SH-SY5Y (cell line): ENCODE measurements at regions not wholly inside any gene's neighbourhood (a gene's known extent, or its start where the extent isn't known, plus 50 kb on each side); places are given as distances from the start of the nearest gene placed in this dataset.

ENCODE experiments used
- GATA2 ChIP-seq: IDR thresholded peaks from 2 replicates; pipeline ENCODE4 v1.6.1; 2011; ENCODE audit warnings: mild to moderate bottlenecking, low read depth, low read length
- GATA3 ChIP-seq: IDR thresholded peaks from 2 replicates; pipeline ENCODE4 v1.6.1; 2011; ENCODE audit warnings: low read depth, mild to moderate bottlenecking, low read length, moderate library complexity

- TF ChIP-seq GATA2 (no peak), GATA3 (no peak)
Measured at GRCh38 chr5:154628685-154629084, 126.5 kb upstream of the LARP1 start.
